HepG2 (cell line): ENCODE measurements at regions not wholly inside any gene's neighbourhood (a gene's known extent, or its start where the extent isn't known, plus 50 kb on each side); places are given as distances from the start of the nearest gene placed in this dataset.

Experiments
- ATAC-seq: fragments of 200-7000 bp; cut with Tn5 transposase; 3 replicates; pipeline ENCODE4 v1.9.1; 2020; ENCODE audit warnings: mild to moderate bottlenecking, moderate library complexity
- BruUV-seq: library from RNA; stranded (reverse); fragments of 400-500 nt; replicated peaks from 2 replicates; lab custom pipeline; 2021; lab: Mats Ljungman, UMichigan
- CTCF ChIA-PET: fragments of 300-600 bp; formaldehyde crosslinking; extraction: SDS; loops from one replicate; lab custom pipeline; 2021; ENCODE audit warnings: low total read pairs, inconsistent platforms, low intra/inter-chr PET ratio; lab: Yijun Ruan, JAX
- POLR2A ChIA-PET: fragments of 350-600 bp; sonication (Branson Sonifier 250); formaldehyde crosslinking; loops from one replicate; lab custom pipeline; 2020; ENCODE audit warnings: antibody characterized with exemption, inconsistent platforms; lab: Yijun Ruan, JAX
- DNase-seq: peaks from one replicate; pipeline ENCODE4 v3.0.0-alpha.2; 2015; ENCODE audit warnings: low spot score
- FAIRE-seq: peaks from 3 replicates; lab custom pipeline; 2011; peaks lifted over from hg19 to GRCh38; lab: Jason Lieb, UNC
- H2AFZ ChIP-seq: one replicate; pipeline ENCODE4 v1.6.1; 2011; ENCODE audit warnings: low read length, inconsistent platforms
- H3K27ac ChIP-seq: fragments of 300-600 bp; 3 replicates; pipeline ENCODE4 v1.8.0; 2011; ENCODE audit warnings: mixed run types, mild to moderate bottlenecking, mixed read lengths, low read length, inconsistent platforms; ENCODE audit not compliant: insufficient read depth; ENCODE audit errors: extremely low read length
- H3K27me3 ChIP-seq, 2 experiments: fragments of 200-600 bp in 1 of 2; 2 replicates in 1 of 2; 3 replicates in 1 of 2; pipeline versions ENCODE4 v1.6.0 to v1.8.0; 2011; ENCODE audit warnings: low read length in 2 of 2, mild to moderate bottlenecking in 2 of 2, moderate library complexity in 2 of 2, inconsistent platforms in 1 of 2; ENCODE audit not compliant: insufficient read depth in 2 of 2, control insufficient read depth in 1 of 2
- H3K36me3 ChIP-seq, 2 experiments: fragments of 200-600 bp in 1 of 2; replicated peaks in 1 of 2; 2 replicates in 1 of 2; 3 replicates in 1 of 2; pipeline versions ENCODE4 v1.5.1 to v1.8.0; 2011; ENCODE audit warnings: low read length in 2 of 2, inconsistent platforms in 1 of 2; ENCODE audit not compliant: insufficient read depth in 2 of 2, control insufficient read depth in 1 of 2
- H3K4me1 ChIP-seq: 2 replicates; pipeline ENCODE4 v1.5.1; 2012; ENCODE audit warnings: low read length, inconsistent platforms; ENCODE audit not compliant: insufficient read depth
- H3K4me2 ChIP-seq: 2 replicates; pipeline ENCODE4 v1.6.0; 2011; ENCODE audit warnings: low read depth, low read length, inconsistent platforms
- H3K4me3 ChIP-seq, 3 experiments: fragments of 200-600 bp in 1 of 3; sonication (generic), shearing (Covaris generic) in 1 of 3; replicated peaks in 1 of 3; 2 replicates each; pipeline ENCODE4 v1.5.1; 2011 to 2016; ENCODE audit warnings: low read length in 3 of 3, inconsistent platforms in 2 of 3, low read depth in 2 of 3, mild to moderate bottlenecking in 2 of 3, control low read depth in 1 of 3, mixed read lengths in 1 of 3; ENCODE audit not compliant: insufficient read depth in 1 of 3
- H3K79me2 ChIP-seq: one replicate; pipeline ENCODE4 v1.6.1; 2011; ENCODE audit warnings: low read length, inconsistent platforms; ENCODE audit not compliant: insufficient read depth
- H3K9ac ChIP-seq: 2 replicates; pipeline ENCODE4 v1.6.0; 2011; ENCODE audit warnings: mild to moderate bottlenecking, low read depth, low read length, inconsistent platforms; ENCODE audit not compliant: insufficient read depth
- H3K9me3 ChIP-seq: 2 replicates; pipeline ENCODE4 v1.5.1; 2012; ENCODE audit warnings: mild to moderate bottlenecking, low read length
- H4K20me1 ChIP-seq: 2 replicates; pipeline ENCODE4 v1.6.0; 2011; ENCODE audit warnings: inconsistent platforms, mild to moderate bottlenecking, low read length, moderate library complexity; ENCODE audit not compliant: insufficient read depth
- CREBL2 ChIP-seq: sonication (generic); formaldehyde crosslinking; IDR thresholded peaks from 2 replicates; pipeline ENCODE4 v1.8.1; 2023; ENCODE audit warnings: missing genetic modification reagents, mild to moderate bottlenecking, borderline replicate concordance
- ETV5 ChIP-seq: IDR thresholded peaks from 2 replicates; pipeline ENCODE4 v1.6.1; 2018; ENCODE audit warnings: missing biosample characterization, missing genetic modification reagents, inconsistent platforms, borderline replicate concordance
- ETV6 ChIP-seq: sonication (generic); formaldehyde crosslinking; conservative IDR thresholded peaks from 2 replicates; pipeline ENCODE4 v1.4.0; 2020; ENCODE audit warnings: missing genetic modification reagents
- FOXA1 ChIP-seq, 2 experiments: fragments of 450-650 bp in 1 of 2; sonication (generic) in 1 of 2; formaldehyde crosslinking in 1 of 2; IDR thresholded peaks; 2 replicates each; pipeline versions ENCODE4 v1.4.0 to v1.6.1; 2016 to 2020; ENCODE audit warnings: missing genetic modification reagents in 1 of 2
- FOXJ3 ChIP-seq: sonication (generic); formaldehyde crosslinking; IDR thresholded peaks from 2 replicates; pipeline ENCODE4 v1.4.0; 2020; ENCODE audit warnings: missing genetic modification reagents, mild to moderate bottlenecking, borderline replicate concordance
- GFI1 ChIP-seq: sonication (generic); formaldehyde crosslinking; IDR thresholded peaks from 2 replicates; pipeline ENCODE4 v1.5.0; 2020; ENCODE audit warnings: missing genetic modification reagents, mild to moderate bottlenecking, borderline replicate concordance
- GPBP1L1 ChIP-seq: sonication (generic); formaldehyde crosslinking; IDR thresholded peaks from 2 replicates; pipeline ENCODE4 v1.5.0; 2020; ENCODE audit warnings: mild to moderate bottlenecking, missing genetic modification reagents
- HMGA1 ChIP-seq: sonication (generic); formaldehyde crosslinking; conservative IDR thresholded peaks from 2 replicates; pipeline ENCODE4 v1.4.0; 2020; ENCODE audit warnings: missing genetic modification reagents
- IKZF1 ChIP-seq: fragments of 450-650 bp; IDR thresholded peaks from 2 replicates; pipeline ENCODE4 v1.7.1; 2016
- MBNL3 ChIP-seq: fragments of 250-450 bp; sonication (Bioruptor Pico); conservative IDR thresholded peaks from 2 replicates; pipeline ENCODE4 v1.8.0; 2022; ENCODE audit warnings: mild to moderate bottlenecking, inconsistent platforms
- MEIS1 ChIP-seq: sonication (generic); formaldehyde crosslinking; IDR thresholded peaks from 2 replicates; pipeline ENCODE4 v1.9.0; 2021; ENCODE audit warnings: mild to moderate bottlenecking, missing genetic modification reagents, moderate library complexity, borderline replicate concordance
- NAIF1 ChIP-seq: sonication (generic); formaldehyde crosslinking; IDR thresholded peaks from 2 replicates; pipeline ENCODE4 v1.5.0; 2020; ENCODE audit warnings: mild to moderate bottlenecking, missing genetic modification reagents, borderline replicate concordance
- RARG ChIP-seq: sonication (generic); formaldehyde crosslinking; IDR thresholded peaks from 2 replicates; pipeline ENCODE4 v1.4.0; 2020; ENCODE audit warnings: low read depth, mild to moderate bottlenecking, missing genetic modification reagents
- RBM22 ChIP-seq: fragments of 200-400 bp; formaldehyde crosslinking; optimal IDR thresholded peaks from 2 replicates; pipeline ENCODE3; 2017; ENCODE audit warnings: mild to moderate bottlenecking, low read length, moderate library complexity
- TBP ChIP-seq: sonication (generic); formaldehyde crosslinking; IDR thresholded peaks from 2 replicates; pipeline ENCODE4 v1.5.0; 2020; ENCODE audit warnings: missing genetic modification reagents
- U2AF1 ChIP-seq: fragments of 200-400 bp; formaldehyde crosslinking; optimal IDR thresholded peaks from 2 replicates; pipeline ENCODE3; 2017; ENCODE audit warnings: mild to moderate bottlenecking, low read depth, low read length
- ZNF275 ChIP-seq: sonication (generic); formaldehyde crosslinking; IDR thresholded peaks from 2 replicates; pipeline ENCODE4 v1.8.0; 2022; ENCODE audit warnings: missing genetic modification reagents, mild to moderate bottlenecking, inconsistent platforms, borderline replicate concordance
- ZNF703 ChIP-seq: sonication (generic); formaldehyde crosslinking; IDR thresholded peaks from 2 replicates; pipeline ENCODE4 v1.5.1; 2020; ENCODE audit warnings: missing genetic modification reagents, mild to moderate bottlenecking, moderate library complexity, borderline replicate concordance
- ZNF782 ChIP-seq: sonication (generic); formaldehyde crosslinking; IDR thresholded peaks from 2 replicates; pipeline ENCODE4 v1.4.0; 2020; ENCODE audit warnings: missing genetic modification reagents, mild to moderate bottlenecking, borderline replicate concordance
- WGBS: methylation state at CpG from one replicate; pipeline ENCODE4 v1.1.6; 2017; ENCODE audit warnings: low lambda C conversion rate; 5-methylcytosine and 5-hydroxymethylcytosine counted together
- in situ Hi-C: cut with HindIII; loops from 2 replicates; pipeline ENCODE4 v1.10.0; 2017; ENCODE audit warnings: low pct_unique_long_range_greater_than_20kb; ENCODE audit not compliant: extremely low pct_ligation_motif_present
- intact Hi-C: fragments of 100-400 bp; cut with micrococcal nuclease; formaldehyde crosslinking; loops from one replicate; pipeline ENCODE4 v1.10.0; 2022; ENCODE audit not compliant: unreplicated experiment
- TF ChIP-seq, protein P1 (sequence below): sonication (generic); formaldehyde crosslinking; IDR thresholded peaks from 2 replicates; pipeline ENCODE4 v1.8.0; 2022; ENCODE audit warnings: missing genetic modification reagents, low read depth, mild to moderate bottlenecking, borderline replicate concordance

GRCh38 chr12:46610754-46611153 is 215.0 kb downstream of the SLC38A4 start:
- DNase-seq: no peak
- Histone ChIP-seq H4K20me1 (no peaks in the 10 kb centered on the region), H3K36me3 (no peaks in the 10 kb centered on the region), H3K4me1 (peaks cover 17% of the 10 kb centered on the region), H3K9ac (no peak overlapping the region)
- no peak for TF ChIP-seq GFI1 (CRISPR knock-in tag)
- no peak for TF ChIP-seq GPBP1L1 (CRISPR knock-in tag)
- TF ChIP-seq RBM22: no peak
- TF ChIP-seq HMGA1 (CRISPR knock-in tag): no peak
- TF ChIP-seq ETV5 (CRISPR knock-in tag): no peak
- TF ChIP-seq ZNF782 (CRISPR knock-in tag): no peak
- TF ChIP-seq NAIF1 (CRISPR knock-in tag): no peak
- TF ChIP-seq CREBL2 (CRISPR knock-in tag): no peak
- TF ChIP-seq RARG (CRISPR knock-in tag): no peak
- TF ChIP-seq MBNL3: no peak
- TF ChIP-seq U2AF1: no peak
- TF ChIP-seq MEIS1 (CRISPR knock-in tag): no peak
- no peak for TF ChIP-seq ETV6 (CRISPR knock-in tag)
- no peak for TF ChIP-seq ZNF703 (CRISPR knock-in tag)
- no peak for TF ChIP-seq FOXJ3 (CRISPR knock-in tag)
- no peak for TF ChIP-seq IKZF1
- TF ChIP-seq, protein P1, sequence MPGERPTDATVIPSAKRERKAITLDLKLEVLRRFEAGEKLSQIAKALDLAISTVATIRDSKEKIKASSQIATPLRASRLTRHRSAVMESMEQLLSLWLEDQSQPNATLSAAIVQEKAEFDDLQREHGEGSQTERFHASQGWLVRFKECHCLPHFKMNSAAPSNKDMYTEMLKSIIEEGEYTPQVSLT: no peak
- TF ChIP-seq FOXA1 (IDR thresholded peaks at IDR 0.05): no peak
- TF ChIP-seq FOXA1 (CRISPR knock-in tag; IDR thresholded peaks at IDR 0.05): no peak
- TF ChIP-seq ZNF275 (CRISPR knock-in tag): no peak
- no peak for TF ChIP-seq TBP (CRISPR knock-in tag)
- TF ChIP-seq, all 625 proteins: peak for 0
- H3K27me3 ChIP-seq: no peaks in the 10 kb centered on the region
- no peaks in the 10 kb centered on the region; the same call in 1 of the 2 replicates for H3K9me3 ChIP-seq
- no peak overlapping the region for H3K4me2 ChIP-seq
- ChIA-PET POLR2A (no interaction called here), CTCF (no interaction called here)
- intact Hi-C loops (no loop called here), in situ Hi-C loops (no loop called here)
- ATAC-seq (no peak), FAIRE-seq (no peak)
- H3K4me3 ChIP-seq: no peak overlapping the region
- no peak overlapping the region for H2AFZ ChIP-seq
- H3K79me2 ChIP-seq: no peaks in the 10 kb centered on the region
- H3K27ac ChIP-seq: no peak overlapping the region
- BruUV-seq: no TSS peak
- 100% methylated on average over 3 of the region's 3 CpGs for WGBS
